Naive B cell (primary cell): ENCODE measurements at regions not wholly inside any gene's neighbourhood (a gene's known extent, or its start where the extent isn't known, plus 50 kb on each side); places are given as distances from the start of the nearest gene placed in this dataset.
"Not testable (repeated sequence)": the region's sequence is repeated elsewhere in the genome, so short reads cannot be mapped to it uniquely, and the experiment has no call there.

ENCODE experiments used
- ATAC-seq, 2 donors: fragments of 150-1000 bp; cut with Tn5 transposase; 2 replicates each; pipeline ENCODE4 v1.10.0; 2021; ENCODE audit warnings: low read depth in 2 of 2, mild to moderate bottlenecking in 2 of 2, moderate library complexity in 2 of 2
- DNase-seq: peaks from one replicate; pipeline ENCODE4 v3.0.0; 2022
- H3K27ac Mint-ChIP-seq, 6 donors: one replicate each; pipeline ENCODE4 v1.8.0; 2020 to 2022; ENCODE audit warnings: mild to moderate bottlenecking in 6 of 6, mixed read lengths in 6 of 6, moderate library complexity in 5 of 6, inconsistent platforms in 2 of 6
- H3K27me3 Mint-ChIP-seq, 3 donors: one replicate each; pipeline ENCODE4 v1.8.0; 2021 to 2022; ENCODE audit warnings: mixed read lengths in 3 of 3, mild to moderate bottlenecking in 1 of 3
- H3K36me3 Mint-ChIP-seq, 2 donors: one replicate each; pipeline ENCODE4 v1.8.0; 2020 to 2022; ENCODE audit warnings: mixed read lengths in 2 of 2, inconsistent platforms in 1 of 2, mild to moderate bottlenecking in 1 of 2
- H3K4me1 Mint-ChIP-seq, 3 donors: one replicate each; pipeline ENCODE4 v1.8.0; 2020 to 2022; ENCODE audit warnings: mixed read lengths in 3 of 3, inconsistent platforms in 1 of 3, mild to moderate bottlenecking in 1 of 3, moderate library complexity in 1 of 3
- H3K4me3 Mint-ChIP-seq, 8 donors: one replicate each; pipeline ENCODE4 v1.8.0; 2020 to 2022; ENCODE audit warnings: mild to moderate bottlenecking in 8 of 8, mixed read lengths in 8 of 8, moderate library complexity in 8 of 8, inconsistent platforms in 2 of 8
- H3K9me3 Mint-ChIP-seq, 7 donors: one replicate each; pipeline ENCODE4 v1.8.0; 2020 to 2022; ENCODE audit warnings: mixed read lengths in 7 of 7, mild to moderate bottlenecking in 5 of 7, inconsistent platforms in 2 of 7, moderate library complexity in 1 of 7

DNA sequence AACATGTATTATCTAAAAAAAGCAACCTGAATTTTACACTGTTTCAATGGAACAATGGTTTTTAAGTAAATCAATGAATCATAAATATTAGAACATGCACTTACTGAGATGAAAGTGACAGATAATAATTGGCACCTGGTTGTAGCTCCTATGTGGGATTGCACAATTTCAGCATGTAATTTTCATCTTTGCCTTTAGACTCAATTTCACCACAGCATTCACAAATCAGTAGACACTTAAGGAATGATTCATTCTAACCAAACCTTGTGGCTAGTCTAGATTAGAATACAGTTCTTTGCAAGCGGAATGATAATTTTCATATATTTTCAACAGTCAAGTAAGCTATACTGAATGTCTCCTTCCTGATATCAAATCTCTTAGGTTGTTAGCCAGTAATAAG is 853.4 kb downstream of the KCNT2 start:
- H3K4me3 Mint-ChIP-seq = no peak overlapping the region
- no peaks in the 10 kb centered on the region for H3K36me3 Mint-ChIP-seq
- H3K27ac Mint-ChIP-seq = no peak overlapping the region
- peaks cover 0 to 2% (median 0%) of the 10 kb centered on the region in 7 donors for H3K9me3 Mint-ChIP-seq
- DNase-seq (no peak), ATAC-seq (no peak)
- no peaks in the 10 kb centered on the region for H3K27me3 Mint-ChIP-seq
- H3K4me1 Mint-ChIP-seq = no peaks in the 10 kb centered on the region

DNA sequence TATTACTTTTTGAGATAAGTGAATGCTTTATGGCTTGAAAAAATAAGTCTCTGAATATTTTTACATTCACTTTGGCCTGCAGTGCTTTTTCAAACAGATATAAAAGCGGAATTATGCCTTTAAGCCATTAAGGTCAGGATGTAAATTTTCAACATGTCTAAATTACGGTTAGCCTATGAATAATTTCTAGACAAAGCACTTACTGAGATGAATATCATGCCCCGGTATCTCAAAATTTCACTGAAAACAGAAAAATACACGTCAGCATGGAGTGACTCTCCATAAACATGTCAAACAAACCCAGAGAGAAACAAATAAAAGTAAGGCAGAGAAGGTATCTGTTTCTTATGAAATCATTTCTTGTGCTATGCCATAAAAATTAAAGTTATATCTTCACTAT is 853.9 kb downstream of the KCNT2 start:
- Mint-ChIP-seq H3K36me3 (no peaks in the 10 kb centered on the region), H3K27ac (no peak overlapping the region), H3K9me3 (peaks cover 0 to 2% (median 0%) of the 10 kb centered on the region in 7 donors), H3K4me3 (no peak overlapping the region), H3K27me3 (no peaks in the 10 kb centered on the region), H3K4me1 (no peaks in the 10 kb centered on the region)
- no peak for DNase-seq
- no peak for ATAC-seq

DNA sequence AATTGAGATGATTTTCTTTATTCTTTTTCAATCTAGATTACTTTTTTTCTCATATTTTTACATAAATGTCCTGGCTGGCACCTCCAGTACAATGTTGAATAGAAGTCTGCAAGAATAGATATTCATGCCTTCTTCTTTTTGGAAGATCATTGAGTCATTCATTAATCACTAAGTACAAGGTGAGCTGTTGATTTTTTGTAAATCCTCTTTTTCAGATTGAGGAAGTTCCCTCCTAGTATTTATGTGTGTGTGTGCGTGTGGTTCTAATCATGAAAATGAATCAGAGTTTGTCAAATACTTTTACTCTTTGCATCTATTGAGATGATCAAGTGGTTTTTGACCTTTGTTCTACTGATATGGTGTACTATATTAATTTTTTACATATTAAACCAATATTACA is 859.3 kb downstream of the KCNT2 start:
- Mint-ChIP-seq H3K27me3 (no peaks in the 10 kb centered on the region), H3K9me3 (peaks cover 0 to 2% (median 0%) of the 10 kb centered on the region in 7 donors), H3K4me3 (no peak overlapping the region), H3K27ac (no peak overlapping the region), H3K36me3 (no peaks in the 10 kb centered on the region), H3K4me1 (no peaks in the 10 kb centered on the region)
- DNase-seq (no peak), ATAC-seq (no peak)

DNA sequence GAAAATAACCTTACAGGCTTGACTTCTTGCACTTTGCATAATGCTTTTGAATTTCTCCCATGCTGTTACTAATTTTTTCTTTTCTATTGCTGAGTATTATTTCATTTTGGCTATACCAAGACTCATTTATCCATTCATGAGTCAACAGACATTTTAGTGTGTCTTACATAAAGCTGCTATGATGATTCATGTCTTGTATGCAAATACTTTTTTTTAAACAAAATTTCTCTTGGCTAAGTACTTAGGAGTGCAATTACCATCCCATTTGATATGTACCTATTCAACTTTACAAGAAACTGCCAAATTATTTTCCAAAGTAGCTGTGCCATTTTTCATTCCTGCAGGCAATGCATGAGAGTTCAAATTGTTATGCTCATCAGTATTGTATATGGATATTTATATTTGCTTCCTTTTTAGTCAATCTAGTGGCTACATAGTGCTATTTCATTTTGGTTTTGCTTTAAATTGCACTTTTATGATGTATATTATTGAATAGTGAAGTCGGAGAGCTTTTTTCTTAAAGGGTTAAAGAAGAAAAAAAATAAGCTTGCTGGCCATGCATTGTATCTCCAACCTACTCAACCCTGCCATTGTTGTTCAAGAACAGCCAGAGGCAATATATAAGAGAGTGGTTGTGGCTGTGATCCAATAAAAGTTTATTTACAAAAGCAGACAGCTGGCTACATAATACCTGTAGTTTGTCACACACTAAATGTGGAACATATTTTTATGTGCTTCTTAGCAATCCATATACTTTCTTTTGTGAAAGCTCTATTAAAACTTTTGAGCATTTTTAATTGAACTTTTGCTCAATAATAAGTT is 862.8 kb downstream of the KCNT2 start:
- H3K27ac Mint-ChIP-seq = no peak overlapping the region
- DNase-seq (no peak), ATAC-seq (no peak)
- H3K4me3 Mint-ChIP-seq = no peak overlapping the region
- H3K27me3 Mint-ChIP-seq = no peaks in the 10 kb centered on the region
- peaks cover 0 to 3% (median 0%) of the 10 kb centered on the region in 3 donors for H3K4me1 Mint-ChIP-seq
- H3K36me3 Mint-ChIP-seq = no peaks in the 10 kb centered on the region
- H3K9me3 Mint-ChIP-seq = peaks cover 0 to 14% (median 5%) of the 10 kb centered on the region in 7 donors

DNA sequence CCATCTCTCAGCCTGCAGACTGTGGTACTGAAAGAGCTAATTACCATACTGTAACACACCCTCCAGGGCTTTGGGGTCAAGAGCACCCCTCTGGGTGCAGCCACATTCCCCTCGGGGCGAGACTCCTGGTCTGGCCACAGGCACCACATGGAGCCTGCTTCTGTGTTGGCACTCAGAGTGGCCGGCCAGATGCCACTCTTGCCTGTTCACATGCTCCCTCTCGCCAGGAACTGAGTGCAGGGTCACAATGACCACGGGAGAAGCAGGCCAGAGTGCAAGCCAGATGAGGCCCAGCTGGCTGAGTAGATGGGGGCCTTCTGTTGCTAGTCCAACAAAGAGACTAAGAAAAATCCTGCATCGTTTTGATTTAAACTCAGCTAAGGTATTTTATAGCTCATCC is 864.0 kb downstream of the KCNT2 start:
- no peak for ATAC-seq
- Mint-ChIP-seq H3K4me3 (no peak overlapping the region), H3K27ac (no peak overlapping the region), H3K4me1 (peaks cover 0 to 3% (median 0%) of the 10 kb centered on the region in 3 donors), H3K36me3 (no peaks in the 10 kb centered on the region), H3K9me3 (peaks cover 0 to 14% (median 5%) of the 10 kb centered on the region in 7 donors), H3K27me3 (no peaks in the 10 kb centered on the region)
- DNase-seq = no peak

DNA sequence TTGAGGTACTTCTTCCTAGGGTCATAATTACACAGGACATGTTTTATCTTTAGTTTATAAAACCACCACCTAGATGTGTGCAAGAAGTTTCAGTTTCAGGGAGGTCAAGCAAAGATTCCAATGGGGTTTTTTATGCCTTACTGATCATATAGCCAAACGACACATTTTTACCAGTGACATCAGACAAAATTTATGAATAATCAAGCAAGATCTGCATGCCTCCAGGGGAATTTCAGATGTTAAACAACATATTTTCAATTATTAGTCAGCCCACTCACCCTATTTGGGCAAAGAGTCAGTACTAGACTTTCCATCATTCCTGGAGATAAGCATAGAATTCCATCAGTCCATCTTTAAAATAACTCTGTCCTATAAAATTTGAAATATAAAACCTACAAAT is 867.4 kb downstream of the KCNT2 start:
- no peak overlapping the region for H3K4me3 Mint-ChIP-seq
- H3K27ac Mint-ChIP-seq = no peak overlapping the region
- no peak for DNase-seq
- H3K9me3 Mint-ChIP-seq = peaks cover 0 to 14% (median 5%) of the 10 kb centered on the region in 7 donors
- no peak for ATAC-seq
- peaks cover 0 to 3% (median 0%) of the 10 kb centered on the region in 3 donors for H3K4me1 Mint-ChIP-seq
- no peaks in the 10 kb centered on the region for H3K27me3 Mint-ChIP-seq
- H3K36me3 Mint-ChIP-seq = no peaks in the 10 kb centered on the region

DNA sequence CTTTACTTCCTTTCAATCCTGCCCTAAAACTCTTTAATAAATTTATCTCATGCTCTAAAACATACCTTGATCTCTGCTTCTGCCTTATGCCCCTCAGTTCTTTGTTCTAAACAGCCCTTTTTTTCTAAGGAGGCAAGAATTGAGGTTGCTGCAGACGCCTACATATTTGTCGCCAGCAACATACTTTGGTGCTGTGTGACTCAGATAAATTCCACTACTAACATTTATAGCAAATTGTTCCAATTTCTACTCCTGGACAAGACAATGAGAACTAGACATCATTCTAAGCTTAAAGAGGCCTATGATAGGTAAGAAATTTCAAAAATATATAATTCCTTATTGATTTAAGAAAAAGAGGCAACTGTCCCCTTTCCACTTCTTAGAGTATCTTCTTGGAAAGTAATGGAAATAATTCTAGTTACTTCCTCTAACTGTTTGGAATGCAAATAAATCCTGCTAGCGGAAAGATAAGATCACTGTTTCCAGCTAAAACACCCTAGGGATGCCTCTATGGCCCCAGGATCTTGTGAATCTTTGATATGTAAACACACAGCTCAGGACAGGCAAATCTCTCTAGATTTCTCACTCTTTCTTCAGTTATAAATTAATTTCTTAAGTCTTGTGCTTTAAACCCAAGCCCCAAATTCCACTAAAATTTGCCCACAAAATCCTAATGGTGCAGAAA is 869.1 kb downstream of the KCNT2 start:
- H3K4me1 Mint-ChIP-seq = peaks cover 0 to 3% (median 0%) of the 10 kb centered on the region in 3 donors
- H3K36me3 Mint-ChIP-seq = no peaks in the 10 kb centered on the region
- H3K27me3 Mint-ChIP-seq = no peaks in the 10 kb centered on the region
- DNase-seq (no peak), ATAC-seq (no peak)
- H3K4me3 Mint-ChIP-seq = no peak overlapping the region
- H3K27ac Mint-ChIP-seq = no peak overlapping the region
- peaks cover 0 to 14% (median 5%) of the 10 kb centered on the region in 7 donors for H3K9me3 Mint-ChIP-seq

DNA sequence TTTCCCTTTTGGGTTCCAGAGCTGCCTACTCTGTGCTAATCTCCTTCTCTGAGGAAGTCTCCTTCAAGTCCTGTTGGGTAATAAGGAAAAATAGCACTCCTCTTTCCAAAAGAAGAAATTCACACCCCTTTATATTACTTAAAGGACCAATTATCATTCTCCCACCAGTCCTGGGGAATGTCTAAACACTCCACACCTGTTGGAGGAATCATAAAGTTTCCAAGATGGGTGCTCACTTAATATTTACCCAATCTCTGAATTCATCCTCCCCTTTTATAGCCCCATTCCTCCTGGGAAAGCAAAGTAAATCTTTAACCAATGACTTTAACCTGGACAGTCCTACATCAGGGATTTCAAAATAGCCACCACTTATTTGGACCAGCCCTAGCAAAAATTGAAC is 873.1 kb downstream of the KCNT2 start:
- Mint-ChIP-seq H3K27me3 (no peaks in the 10 kb centered on the region), H3K4me3 (no peak overlapping the region), H3K36me3 (no peaks in the 10 kb centered on the region), H3K9me3 (no peaks in the 10 kb centered on the region), H3K4me1 (no peaks in the 10 kb centered on the region), H3K27ac (no peak overlapping the region)
- ATAC-seq = no peak
- DNase-seq = no peak

DNA sequence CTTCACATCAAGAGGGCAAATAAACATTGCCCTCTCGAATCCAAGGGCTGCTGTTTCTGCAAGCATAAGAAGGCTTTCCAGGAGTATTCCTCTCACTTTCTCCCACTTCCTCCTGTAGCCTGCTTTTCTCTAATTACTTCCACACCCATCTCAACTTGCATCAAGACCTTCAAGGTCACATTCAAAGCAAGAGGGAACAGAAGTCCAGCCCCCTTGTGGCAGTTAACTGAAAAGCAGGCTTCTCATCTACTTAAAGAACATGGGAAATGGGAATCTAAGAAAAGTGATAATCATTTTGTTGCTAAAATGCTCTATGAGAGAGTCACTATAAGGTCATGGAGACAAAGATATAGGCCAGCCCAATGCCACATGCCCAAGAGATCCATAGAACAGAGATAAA is 874.4 kb downstream of the KCNT2 start:
- Mint-ChIP-seq H3K4me3 (no peak overlapping the region), H3K9me3 (no peaks in the 10 kb centered on the region)
- ATAC-seq = no peak

DNA sequence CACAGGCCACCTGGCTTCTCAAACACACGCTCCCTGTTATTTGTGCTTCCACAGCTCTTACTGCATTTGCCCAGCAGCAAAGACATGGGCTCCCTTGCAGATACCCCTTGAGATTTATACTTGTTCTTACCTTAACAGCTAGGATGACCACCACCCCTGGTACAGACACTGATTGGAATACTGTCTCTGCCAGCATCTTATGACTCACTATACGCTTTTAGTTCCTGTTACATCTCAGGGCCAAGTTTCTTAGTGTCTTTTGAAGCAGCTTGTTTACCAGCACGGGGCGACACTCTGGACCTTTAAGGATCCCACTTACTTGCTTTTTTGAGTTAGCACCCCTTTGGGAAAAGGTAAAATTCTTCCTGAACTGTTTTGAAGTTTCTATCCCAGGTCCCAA is 874.8 kb downstream of the KCNT2 start:
- no peaks in the 10 kb centered on the region for H3K4me1 Mint-ChIP-seq
- no peak overlapping the region for H3K4me3 Mint-ChIP-seq
- DNase-seq (no peak), ATAC-seq (no peak)
- no peaks in the 10 kb centered on the region for H3K36me3 Mint-ChIP-seq
- H3K9me3 Mint-ChIP-seq = no peaks in the 10 kb centered on the region
- H3K27ac Mint-ChIP-seq = no peak overlapping the region
- no peaks in the 10 kb centered on the region for H3K27me3 Mint-ChIP-seq

More for the DNA sequence above, 874.4 kb downstream of the KCNT2 start:
- Mint-ChIP-seq H3K4me1 (no peaks in the 10 kb centered on the region), H3K27me3 (no peaks in the 10 kb centered on the region), H3K36me3 (no peaks in the 10 kb centered on the region), H3K27ac (no peak overlapping the region)
- DNase-seq = no peak

DNA sequence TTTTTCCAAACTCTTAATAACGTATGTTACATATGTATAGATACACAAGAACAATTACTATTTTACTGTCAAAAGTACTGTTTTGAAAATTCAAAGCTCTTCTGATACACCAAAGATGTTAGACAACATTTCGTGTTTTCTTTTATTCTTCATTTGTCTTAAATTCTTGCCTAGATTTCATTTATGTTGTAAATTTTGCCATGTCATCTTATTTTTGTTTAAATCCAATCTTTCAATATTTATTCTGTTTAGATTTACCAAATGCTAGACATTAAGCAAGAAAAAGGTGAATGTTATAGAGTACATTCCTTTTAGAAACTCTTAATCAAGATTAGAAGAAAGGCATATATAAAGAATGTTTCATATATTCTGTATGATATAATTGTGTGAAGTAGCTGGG is 876.9 kb downstream of the KCNT2 start:
- Mint-ChIP-seq H3K36me3 (no peaks in the 10 kb centered on the region), H3K4me1 (no peaks in the 10 kb centered on the region), H3K27me3 (no peaks in the 10 kb centered on the region), H3K27ac (no peak overlapping the region), H3K9me3 (no peaks in the 10 kb centered on the region), H3K4me3 (no peak overlapping the region)
- DNase-seq (no peak), ATAC-seq (no peak)

DNA sequence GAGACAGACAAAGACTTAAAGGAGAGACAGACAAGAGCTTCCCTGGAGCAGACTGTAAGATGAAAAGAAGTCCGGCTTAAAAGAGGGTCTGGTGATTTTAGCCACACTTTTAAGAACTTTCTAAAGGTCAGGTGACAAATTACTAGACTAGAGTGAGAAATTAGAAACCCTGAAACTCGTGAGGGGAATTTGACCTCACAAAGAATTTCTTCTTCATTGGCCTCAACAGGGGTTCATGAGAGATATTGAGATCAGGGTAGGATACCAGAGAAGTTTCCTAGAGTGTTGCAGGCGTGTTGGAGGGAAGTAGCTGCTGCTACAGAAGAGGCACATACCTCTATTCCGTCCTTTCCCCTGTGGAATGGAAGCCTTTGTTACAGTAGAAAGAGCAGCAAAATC is 884.4 kb downstream of the KCNT2 start:
- H3K9me3 Mint-ChIP-seq = peaks cover 0 to 3% (median 0%) of the 10 kb centered on the region in 7 donors
- no peaks in the 10 kb centered on the region for H3K27me3 Mint-ChIP-seq
- no peaks in the 10 kb centered on the region for H3K4me1 Mint-ChIP-seq
- DNase-seq (no peak), ATAC-seq (no peak)
- H3K27ac Mint-ChIP-seq = no peak overlapping the region
- H3K36me3 Mint-ChIP-seq = no peaks in the 10 kb centered on the region
- H3K4me3 Mint-ChIP-seq = no peak overlapping the region

DNA sequence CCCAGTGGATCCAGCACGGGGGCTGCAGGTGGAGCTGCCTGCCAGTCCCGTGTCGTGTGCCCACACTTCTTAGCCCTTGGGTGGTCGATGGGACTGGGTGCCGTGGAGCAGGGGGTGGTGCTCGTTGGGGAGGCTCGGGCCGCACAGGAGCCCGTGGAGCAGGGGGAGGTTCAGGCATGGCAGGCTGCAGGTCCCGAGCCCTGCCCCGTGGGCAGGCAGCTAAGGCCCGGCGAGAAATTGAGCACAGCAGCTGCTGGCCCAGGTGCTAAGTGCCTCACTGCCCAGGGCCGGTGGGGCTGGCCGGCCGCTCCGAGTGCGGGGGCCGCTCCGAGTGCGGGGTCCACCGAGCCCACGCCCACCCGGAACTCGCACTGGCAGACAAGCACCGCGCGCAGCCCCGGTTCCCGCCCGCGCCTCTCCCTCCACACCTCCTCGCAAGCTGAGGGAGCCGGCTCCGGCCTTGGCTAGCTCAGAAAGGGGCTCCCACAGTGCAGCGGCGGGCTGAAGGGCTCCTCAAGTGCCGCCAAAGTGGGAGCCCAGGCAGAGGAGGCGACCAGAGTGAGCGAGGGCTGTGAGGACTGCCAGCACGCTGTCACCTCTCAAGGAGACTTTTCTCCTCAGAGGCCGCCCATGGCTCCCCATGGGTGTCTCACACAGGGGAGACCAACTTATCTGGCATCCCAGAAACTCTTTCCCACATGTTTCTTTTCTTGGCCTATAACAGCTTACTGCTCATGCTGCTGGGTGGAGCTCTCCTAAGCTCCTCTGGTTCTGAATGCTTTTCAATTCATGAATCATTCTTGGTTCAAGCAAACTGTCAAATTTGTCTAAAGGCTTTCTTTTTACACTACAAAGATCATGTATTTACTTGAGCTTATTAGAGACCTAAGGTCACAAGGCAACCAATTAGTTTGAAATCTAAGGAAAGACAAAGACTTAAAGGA is 885.1 kb downstream of the KCNT2 start:
- H3K27ac Mint-ChIP-seq, H3K27me3 Mint-ChIP-seq, H3K9me3 Mint-ChIP-seq, DNase-seq, H3K4me1 Mint-ChIP-seq, ATAC-seq, H3K36me3 Mint-ChIP-seq, H3K4me3 Mint-ChIP-seq: not testable (repeated sequence)
